ES-I3 (cell line): ENCODE measurements at regions not wholly inside any gene's neighbourhood (a gene's known extent, or its start where the extent isn't known, plus 50 kb on each side); places are given as distances from the start of the nearest gene placed in this dataset.

Source experiments
- H3K36me3 ChIP-seq: 2 replicates; pipeline ENCODE4 v1.6.1; 2013; ENCODE audit warnings: mild to moderate bottlenecking, low read length, control low read depth, moderate library complexity; ENCODE audit not compliant: insufficient read depth
- H3K4me1 ChIP-seq: 2 replicates; pipeline ENCODE4 v1.6.1; 2013; ENCODE audit warnings: mild to moderate bottlenecking, control low read depth, low read length; ENCODE audit not compliant: insufficient read depth
- H3K9ac ChIP-seq: 2 replicates; pipeline ENCODE4 v1.6.1; 2013; ENCODE audit warnings: low read depth, mild to moderate bottlenecking, low read length, moderate library complexity
- H3K9me3 ChIP-seq: 2 replicates; pipeline ENCODE4 v1.6.1; 2013; ENCODE audit warnings: mild to moderate bottlenecking, low read length, moderate library complexity; ENCODE audit not compliant: control insufficient read depth, insufficient read depth

DNA sequence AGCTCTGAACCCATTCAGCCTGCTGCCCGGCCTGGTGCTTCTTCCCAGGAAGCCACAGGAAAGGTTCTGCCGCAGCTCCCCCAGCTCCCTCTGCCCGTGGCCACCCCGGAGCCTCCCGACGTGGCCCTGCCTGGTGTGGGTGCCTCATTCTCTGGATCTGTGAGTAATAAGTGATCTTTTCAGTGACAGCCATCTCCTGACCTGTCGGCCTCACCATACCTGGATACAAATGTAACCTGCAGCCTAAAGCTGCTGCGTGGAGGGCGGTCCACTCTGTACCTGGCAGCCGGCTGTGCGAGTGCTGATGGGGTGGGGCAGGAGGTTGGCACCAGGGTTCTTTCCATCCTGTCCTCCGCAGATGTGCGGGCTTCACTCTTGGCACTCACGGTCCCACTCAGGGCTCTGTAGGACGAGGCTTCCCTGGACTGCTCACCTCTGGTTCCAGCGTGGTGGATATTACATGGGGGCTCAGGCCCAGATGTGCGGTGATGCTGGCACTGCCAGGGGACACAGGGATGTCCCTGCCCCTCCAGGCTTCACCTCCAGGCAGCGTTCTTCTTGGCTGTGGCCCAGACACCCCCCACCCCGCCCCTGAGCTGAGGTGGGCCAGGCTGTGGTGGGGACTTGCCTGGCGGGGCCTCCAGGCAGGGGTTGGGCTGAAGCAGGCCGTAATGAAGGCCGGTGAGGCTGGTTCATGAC, 748.5 kb downstream of the BRD1 start:
- H3K9me3 ChIP-seq: peaks cover 2% of the 10 kb centered on the region; the same call in 1 of the 2 replicates
- H3K9ac ChIP-seq: no peak overlapping the region
- no peaks in the 10 kb centered on the region for H3K36me3 ChIP-seq
- no peaks in the 10 kb centered on the region for H3K4me1 ChIP-seq

DNA sequence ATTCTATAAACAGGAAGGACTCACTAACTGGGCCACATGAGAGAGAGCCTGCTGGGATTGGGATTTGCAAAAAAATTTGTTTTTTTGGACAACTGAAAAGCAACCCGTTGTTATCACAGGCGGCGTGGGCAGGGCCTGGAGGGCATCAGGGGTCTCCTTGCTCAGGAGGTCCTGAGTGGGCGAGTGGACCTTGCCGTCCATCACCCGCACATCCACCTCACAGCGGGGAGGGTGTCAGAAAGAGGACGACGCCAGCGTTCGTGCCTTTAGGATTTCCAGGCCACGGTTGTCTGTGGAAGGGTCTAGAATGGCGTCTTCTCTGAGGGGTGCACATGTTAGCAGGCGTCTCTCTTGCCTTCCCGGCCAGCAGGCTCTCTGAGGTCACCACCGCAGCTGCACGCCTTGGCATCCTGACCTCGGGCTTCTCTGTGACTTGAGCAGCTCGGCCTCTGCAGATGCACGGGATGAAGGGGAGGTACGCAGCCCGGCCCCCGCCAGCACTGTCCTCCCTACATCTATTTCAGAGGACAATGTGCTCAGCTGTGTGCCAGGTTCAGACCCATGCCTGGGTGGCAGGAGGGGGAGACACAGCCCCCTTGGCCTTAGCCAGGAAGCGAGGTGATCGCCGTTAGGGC, 749.5 kb downstream of the BRD1 start:
- Histone ChIP-seq H3K9me3 (no peaks in the 10 kb centered on the region), H3K9ac (no peak overlapping the region), H3K4me1 (no peaks in the 10 kb centered on the region), H3K36me3 (no peaks in the 10 kb centered on the region)

DNA sequence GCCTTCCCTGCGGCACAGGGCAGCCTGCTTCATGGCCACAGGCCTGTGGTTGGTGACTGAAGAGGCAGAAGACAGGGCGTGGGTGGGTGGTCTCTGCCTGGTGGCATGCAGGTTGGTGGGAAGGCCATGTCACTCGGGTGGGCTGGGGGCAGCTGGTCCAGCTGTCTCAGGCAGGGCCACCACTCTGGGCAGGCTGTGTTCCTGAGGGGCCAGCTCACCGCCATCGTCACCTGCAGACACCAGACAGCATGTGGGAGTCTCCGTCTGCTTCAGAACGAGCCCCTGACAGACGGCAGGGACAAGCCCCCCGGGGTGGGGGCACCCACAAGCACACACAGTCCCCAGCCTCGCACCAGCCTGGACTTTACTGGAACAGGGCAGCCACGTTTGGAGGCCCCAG, 750.1 kb downstream of the BRD1 start:
- Histone ChIP-seq H3K36me3 (no peaks in the 10 kb centered on the region), H3K9me3 (no peaks in the 10 kb centered on the region), H3K4me1 (no peaks in the 10 kb centered on the region), H3K9ac (no peak overlapping the region)

DNA sequence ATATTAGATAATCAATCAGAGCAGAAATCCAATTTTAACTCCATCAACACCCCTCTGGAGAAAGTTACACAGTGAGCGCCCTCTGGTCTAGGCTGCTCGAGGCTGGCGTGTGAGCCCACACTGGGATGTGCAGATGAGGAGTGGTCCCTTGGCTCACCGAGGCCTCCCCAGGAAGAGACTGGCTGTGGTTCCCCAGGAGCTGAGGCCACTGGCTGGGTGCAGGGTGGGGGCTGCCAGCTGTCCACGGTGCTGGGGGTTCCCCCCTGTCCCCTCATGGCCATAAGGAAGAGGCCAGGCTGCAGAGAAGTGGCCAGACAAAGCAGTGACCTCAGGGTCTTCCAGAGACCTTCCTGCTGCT, 750.7 kb downstream of the BRD1 start:
- Histone ChIP-seq H3K4me1 (no peaks in the 10 kb centered on the region), H3K9me3 (no peaks in the 10 kb centered on the region), H3K9ac (no peak overlapping the region), H3K36me3 (no peaks in the 10 kb centered on the region)

DNA sequence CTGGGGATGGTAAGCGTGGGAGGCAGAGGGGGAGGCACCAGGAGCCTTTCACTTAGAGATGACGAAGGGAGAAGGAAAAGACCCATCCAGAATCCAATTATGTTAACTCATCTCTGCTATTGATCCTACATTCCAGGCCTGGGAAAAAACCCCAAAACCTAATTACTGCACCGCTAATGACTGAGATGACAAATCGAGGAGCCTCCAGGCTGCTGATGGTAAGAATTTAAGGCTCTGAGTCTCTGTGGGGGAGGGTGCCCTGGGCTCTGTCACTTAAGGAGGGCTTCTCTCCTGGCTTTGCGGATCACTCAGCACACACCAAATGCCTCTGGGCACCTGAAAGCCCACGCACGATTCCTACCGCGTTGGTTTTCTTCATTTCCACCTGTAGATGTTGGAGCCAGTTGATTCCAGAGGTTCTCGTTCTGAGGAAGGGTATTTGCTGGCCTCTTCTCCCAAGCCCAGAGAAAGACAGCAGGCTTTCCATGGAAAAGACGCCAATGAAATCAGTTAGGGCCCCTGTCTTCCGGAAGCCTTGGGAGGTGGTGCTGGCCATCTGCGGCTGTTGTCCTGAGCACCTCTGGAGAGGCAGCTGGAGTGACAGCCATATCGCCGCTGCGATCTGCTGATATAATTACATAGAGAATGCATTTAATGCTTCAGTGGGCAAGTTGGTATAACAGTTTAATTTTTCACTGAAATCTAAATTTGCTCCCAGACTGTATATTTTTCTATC, 751.2 kb downstream of the BRD1 start:
- H3K36me3 ChIP-seq: no peaks in the 10 kb centered on the region
- no peaks in the 10 kb centered on the region for H3K9me3 ChIP-seq
- H3K9ac ChIP-seq: no peak overlapping the region
- no peaks in the 10 kb centered on the region for H3K4me1 ChIP-seq

DNA sequence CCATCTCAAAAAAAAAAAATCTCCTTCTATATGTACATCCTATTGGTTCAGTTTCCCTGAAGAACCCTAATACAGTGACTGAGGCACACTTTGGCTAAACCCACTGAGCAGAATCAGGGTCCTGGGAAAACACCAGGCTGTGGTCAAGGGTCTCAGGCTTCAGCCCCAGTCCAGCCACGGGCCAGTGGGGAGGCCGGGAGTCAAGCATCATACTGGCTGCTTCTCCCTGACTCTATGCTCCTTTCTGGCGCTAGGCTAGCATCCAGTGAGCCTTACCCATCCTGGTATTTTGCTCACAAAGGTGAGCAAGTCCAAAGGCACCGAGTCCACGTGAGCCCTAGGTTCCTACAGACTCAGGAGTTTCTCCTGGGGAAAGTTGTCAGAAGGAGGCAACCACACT, 752.5 kb downstream of the BRD1 start:
- Histone ChIP-seq H3K36me3 (no peaks in the 10 kb centered on the region), H3K9me3 (no peaks in the 10 kb centered on the region), H3K9ac (no peak overlapping the region), H3K4me1 (no peaks in the 10 kb centered on the region)

DNA sequence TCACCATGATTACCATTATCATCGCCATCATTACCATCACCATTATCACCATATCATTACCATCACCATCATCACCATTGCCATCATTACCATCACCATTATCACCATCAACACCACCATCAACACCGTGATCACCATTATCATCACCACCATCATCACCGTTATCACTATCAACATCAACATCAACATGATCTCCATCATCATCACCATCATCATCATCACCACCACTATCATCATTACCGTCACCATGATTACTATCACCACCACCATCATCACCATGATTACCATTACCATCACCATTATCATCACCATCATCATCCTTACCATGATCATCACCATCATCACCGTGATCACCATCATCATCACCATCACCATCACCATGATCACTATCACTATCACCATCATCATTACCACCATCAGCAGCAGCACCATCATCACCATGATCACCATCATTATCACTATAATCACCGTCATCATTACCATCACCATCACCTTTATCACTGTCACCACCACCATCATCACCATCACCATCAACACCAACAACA, 753.7 kb downstream of the BRD1 start:
- Histone ChIP-seq H3K36me3 (no peaks in the 10 kb centered on the region), H3K9ac (no peak overlapping the region), H3K9me3 (no peaks in the 10 kb centered on the region), H3K4me1 (no peaks in the 10 kb centered on the region)

DNA sequence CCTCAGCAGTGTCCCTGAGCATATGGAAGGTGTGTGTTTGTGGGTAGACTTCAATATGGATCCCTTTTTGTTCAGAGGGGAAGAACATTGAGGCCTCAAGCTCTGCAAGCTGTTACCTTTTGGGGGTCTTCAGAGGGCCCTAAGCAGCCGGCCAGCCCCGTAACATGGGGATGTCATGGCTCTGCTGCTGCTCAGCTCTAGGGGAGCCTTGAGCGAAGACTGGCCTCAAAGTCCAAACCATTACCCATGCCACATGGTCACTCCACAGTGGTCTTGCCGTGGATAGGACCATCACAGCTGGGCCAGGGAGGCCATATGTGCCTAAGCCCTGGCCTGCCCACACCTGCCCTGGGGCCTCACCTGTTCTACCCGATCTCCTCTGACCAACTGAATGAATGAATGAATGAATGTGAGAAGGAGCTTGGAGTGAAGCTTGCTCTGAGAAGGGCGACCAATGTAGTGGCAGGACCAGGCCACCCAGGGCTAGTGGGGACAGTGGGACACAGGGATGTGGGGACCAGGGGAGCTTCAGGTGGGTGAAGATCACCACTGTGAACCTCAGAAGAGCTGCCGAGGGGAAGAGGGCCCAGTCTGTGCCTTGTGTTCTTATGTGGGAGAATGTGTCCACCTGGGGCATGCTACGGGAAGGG, 754.6 kb downstream of the BRD1 start:
- Histone ChIP-seq H3K4me1 (no peaks in the 10 kb centered on the region), H3K36me3 (no peaks in the 10 kb centered on the region), H3K9me3 (no peaks in the 10 kb centered on the region), H3K9ac (no peak overlapping the region)

DNA sequence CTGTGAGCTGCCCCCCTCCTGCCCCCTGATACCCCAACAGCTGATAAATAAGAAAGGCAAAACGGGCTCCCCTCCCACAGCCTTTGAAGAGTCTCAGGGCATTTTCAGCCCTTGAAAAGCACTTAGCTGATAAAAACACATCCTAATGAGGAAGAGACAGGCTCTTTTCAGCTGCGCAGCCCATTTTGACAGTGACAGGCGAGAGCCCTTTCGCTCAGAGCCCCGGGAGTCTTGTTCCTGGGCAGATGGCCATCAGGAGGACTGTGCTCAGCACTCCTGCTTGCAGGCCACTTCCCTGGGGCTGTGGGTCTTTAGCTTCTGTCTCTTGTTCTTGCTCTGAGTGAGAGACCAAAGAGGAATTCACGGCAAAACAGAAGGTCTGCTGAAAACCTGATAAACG, 757.2 kb downstream of the BRD1 start:
- H3K36me3 ChIP-seq: no peaks in the 10 kb centered on the region
- H3K4me1 ChIP-seq: no peaks in the 10 kb centered on the region
- H3K9ac ChIP-seq: no peak overlapping the region
- H3K9me3 ChIP-seq: no peaks in the 10 kb centered on the region

DNA sequence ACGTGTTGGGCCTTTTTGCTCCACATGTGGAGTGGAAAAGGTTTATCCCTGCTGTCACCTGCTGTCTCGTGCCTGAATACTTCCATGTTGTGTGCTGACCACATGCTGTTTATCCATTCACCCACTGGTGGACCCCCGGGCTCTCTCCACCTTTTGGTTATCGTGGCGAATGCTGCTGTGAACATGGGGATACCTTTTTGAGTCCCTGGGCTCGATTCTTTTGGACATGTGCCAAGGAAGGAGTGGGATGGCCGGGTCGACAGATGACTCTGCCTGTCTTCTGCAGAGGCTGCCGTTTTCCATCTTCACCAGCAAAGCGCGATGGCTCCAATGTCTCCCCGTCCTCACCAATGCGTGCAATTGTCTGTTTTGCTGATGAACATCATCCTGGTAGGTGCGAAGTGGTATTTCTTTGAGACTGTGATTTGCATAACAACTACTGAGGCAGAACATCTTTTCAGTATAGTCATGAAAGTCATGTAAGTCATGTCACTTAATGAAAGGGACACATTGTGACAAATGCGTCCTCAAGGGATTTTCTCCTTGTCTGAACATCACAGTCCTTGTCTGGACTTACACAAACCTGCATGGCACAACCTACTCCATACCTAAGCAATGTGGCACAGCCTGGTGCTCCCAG, 758.7 kb downstream of the BRD1 start:
- H3K36me3 ChIP-seq: no peaks in the 10 kb centered on the region
- no peak overlapping the region for H3K9ac ChIP-seq
- H3K9me3 ChIP-seq: no peaks in the 10 kb centered on the region
- H3K4me1 ChIP-seq: no peaks in the 10 kb centered on the region

DNA sequence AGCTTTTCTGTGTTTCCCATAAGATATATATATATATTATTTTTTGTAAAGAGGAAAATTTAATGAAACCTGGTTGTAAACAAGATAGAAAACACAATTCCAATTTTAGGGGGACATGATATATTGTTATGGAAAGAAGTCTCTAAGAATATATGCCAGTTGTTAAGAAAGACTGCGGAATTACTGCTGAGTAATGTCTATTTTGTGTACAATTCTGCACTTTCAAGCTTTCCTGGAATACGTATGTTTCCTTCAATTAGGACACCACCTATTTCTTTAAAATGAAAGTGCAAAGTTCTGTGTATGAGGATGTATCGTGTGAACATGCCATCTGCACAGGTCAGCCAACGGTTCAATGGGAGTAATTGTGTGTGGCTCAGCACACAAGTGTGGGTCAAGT, 760.2 kb downstream of the BRD1 start:
- Histone ChIP-seq H3K4me1 (peaks cover 2% of the 10 kb centered on the region; the same call in 1 of the 2 replicates), H3K9me3 (no peaks in the 10 kb centered on the region), H3K36me3 (no peaks in the 10 kb centered on the region), H3K9ac (no peak overlapping the region)

DNA sequence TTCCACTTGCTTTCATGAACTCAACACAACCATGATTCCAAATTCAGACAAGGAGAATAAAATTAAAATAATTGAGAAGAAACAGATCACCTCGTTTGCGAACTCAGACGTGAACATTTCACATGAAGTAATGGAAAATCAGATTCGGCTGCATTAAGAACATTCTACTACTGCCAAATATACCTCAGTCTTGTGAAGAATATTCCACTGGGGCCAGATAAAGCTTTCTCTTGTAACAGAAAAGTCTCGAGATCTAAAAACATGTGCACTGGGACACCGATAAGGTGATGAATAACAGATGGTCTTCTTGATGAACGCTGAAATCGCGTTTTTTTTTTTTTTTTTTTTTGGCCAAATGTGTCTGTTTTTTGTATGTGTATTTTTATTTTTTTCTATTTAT, 761.1 kb downstream of the BRD1 start:
- no peaks in the 10 kb centered on the region for H3K36me3 ChIP-seq
- H3K4me1 ChIP-seq: peaks cover 5% of the 10 kb centered on the region; the same call in 1 of the 2 replicates
- H3K9me3 ChIP-seq: no peaks in the 10 kb centered on the region
- H3K9ac ChIP-seq: no peak overlapping the region

DNA sequence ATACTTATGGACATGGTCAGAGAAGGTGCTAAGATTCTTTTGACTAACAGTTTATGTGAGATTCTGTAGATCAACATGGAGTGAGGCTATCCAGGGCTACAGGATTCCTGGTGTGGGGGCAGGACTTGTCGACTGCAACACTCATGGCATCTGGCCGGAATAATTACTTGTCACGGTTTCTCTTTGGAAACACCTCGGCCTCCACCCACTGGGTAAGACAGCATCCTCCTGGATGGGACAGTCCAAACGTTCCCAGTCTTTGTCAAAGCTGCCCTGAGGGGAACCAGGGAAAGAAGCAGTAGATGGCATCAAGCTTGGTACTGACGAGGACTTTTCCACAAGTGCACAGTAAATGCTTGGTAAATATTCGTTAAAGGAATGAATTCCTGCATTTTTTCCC, 762.8 kb downstream of the BRD1 start:
- Histone ChIP-seq H3K36me3 (no peaks in the 10 kb centered on the region), H3K4me1 (peaks cover 5% of the 10 kb centered on the region; the same call in 1 of the 2 replicates), H3K9ac (no peak overlapping the region), H3K9me3 (no peaks in the 10 kb centered on the region)

DNA sequence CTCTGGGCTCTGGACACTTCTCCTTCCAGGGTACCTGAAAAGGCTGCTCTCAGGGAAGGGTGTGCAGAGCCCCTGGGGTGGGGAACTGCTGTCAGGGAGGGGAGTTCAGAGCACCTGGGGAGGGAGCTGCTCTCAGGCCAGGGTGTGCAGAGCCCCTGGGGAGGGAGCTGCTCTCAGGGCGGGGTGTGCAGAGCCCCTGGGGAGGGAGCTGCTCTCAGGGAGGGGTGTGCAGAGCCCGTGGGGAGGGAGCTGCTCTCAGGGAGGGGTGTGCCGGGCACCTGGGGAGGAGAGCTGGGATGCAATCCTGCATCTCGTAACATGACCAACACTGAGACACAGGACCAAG, 764.2 kb downstream of the BRD1 start:
- no peak overlapping the region for H3K9ac ChIP-seq
- no peaks in the 10 kb centered on the region for H3K9me3 ChIP-seq
- H3K4me1 ChIP-seq: peaks cover 5% of the 10 kb centered on the region; the same call in 1 of the 2 replicates
- H3K36me3 ChIP-seq: no peaks in the 10 kb centered on the region
